ENCODE measurements at regions not wholly inside any gene's neighbourhood (a gene's known extent, or its start where the extent isn't known, plus 50 kb on each side); places are given as distances from the start of the nearest gene placed in this dataset.
"Not testable (repeated sequence)": the region's sequence is repeated elsewhere in the genome, so short reads cannot be mapped to it uniquely, and the experiment has no call there.

DNA sequence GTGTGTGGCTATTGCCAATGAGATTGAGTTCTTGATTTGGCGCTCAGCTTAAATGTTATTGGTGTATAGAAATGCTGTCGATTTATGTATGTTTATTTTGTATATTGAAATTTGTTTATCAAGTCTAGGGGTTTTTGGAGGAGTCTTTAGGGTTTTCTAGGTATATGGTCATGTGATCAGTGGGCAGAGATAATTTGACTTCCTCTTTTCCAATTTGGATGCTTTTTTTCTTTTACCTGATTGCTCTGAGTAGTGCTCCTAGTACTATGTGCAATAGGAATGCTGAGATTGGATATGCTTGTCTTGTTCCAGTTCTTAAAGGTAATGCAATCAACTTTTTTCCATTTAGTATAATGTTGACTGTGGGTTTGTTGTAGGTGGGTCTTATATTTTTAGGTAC lies 99.8 kb upstream of the PMCH start:
- no peak for DNase-seq

DNA sequence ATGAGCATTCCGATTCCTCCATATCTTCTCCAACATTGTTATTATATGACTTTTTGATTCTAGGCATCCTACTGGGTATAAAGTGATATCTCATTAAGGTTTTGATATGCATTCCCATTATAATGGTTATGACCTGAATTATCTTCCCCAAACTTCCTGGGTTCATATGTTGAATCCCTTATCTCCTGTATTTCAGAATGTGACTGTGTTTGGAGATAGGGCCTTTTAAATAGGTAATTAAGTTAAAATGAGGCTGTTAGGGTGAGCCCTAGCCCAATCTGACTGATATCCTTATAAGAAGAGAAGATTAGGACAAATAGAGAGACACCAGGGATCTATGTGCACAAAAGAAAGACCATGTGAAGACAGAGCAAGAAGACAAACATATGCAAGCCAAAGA lies 96.9 kb upstream of the PMCH start:
- DNase-seq, result no peak

DNA sequence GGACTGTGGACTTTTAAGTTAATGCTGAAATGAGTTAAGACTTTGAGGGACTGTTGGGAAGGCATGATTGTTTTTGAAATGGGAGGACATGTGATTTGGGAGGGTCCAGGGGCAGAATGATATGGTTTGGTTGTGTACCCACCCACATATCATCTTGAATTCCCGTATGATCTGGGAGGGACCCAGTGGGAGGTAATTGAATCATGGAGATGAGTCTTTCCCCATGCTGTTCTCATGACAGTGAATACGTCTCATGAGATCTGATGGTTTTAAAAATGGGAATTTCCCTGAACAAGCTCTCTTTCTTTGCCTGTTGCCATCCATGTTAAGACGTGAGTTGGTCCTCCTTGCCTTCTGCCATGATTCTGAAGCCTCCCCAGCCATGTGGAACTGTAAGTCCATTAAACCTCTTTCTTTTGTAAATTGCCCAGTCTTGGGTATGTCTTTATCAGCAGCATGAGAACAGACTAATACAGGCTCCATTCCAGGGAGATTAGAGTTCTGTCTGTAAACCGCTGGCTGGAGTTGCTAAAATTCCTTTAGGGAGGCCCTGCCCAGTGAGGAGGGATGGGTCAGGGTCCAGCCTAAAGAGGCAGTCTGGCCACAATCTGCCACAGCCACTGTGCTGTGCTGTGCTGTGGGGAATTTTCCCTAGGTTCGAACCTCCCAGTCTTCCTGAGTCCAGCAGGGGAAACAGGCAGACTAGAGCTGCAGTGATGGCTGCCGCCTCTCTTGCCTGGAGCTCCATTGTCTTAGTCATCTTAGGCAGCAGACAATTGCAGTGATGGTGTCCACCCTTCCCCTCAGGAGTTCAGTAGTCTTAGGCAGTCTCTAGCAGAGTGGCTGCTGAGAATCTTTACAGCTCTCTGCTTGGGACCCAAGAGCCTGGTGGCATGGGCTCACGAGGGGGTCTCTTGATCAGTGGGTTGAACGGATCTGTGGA lies 94.1 kb upstream of the PMCH start:
- DNase-seq, result not testable (repeated sequence)

DNA sequence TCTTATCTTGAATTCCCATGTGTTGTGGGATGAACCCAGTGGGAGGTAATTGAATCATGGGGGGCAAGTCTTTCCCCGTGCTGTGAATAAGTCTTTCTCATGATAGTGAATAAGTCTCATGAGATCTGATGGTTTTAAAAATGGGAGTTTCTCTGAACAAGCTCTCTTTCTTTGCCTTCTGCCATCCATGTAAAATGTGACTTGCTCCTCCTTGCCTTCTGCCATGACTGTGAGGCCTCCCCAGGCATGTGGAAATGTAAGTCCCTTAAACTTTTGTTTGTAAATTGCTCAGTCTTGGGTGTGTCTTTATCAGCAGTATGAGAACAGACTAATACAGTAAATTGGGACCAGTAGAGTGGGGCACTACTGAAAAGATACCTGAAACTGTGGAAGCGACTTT lies 92.1 kb upstream of the PMCH start:
- not testable (repeated sequence) for DNase-seq

DNA sequence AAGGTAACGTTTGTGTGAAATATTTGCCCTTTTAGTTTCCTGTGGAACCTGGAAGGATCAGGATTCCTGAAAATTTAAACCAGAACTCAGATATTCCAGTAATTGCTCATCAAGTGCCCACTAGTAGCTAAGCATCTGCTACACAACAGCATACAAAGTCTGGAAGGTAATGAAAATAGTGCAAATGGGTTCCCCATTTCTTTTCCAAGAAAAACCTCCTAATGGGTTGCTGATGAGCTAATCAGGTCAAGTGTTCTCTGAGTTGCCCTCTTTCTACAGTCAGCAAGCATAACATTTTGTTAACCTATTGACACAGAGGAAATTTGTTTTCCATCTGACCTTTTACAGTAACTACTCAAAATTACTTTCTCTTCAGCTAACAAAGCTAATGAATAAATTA lies 83.6 kb upstream of the PMCH start:
- DNase-seq, result no peak

DNA sequence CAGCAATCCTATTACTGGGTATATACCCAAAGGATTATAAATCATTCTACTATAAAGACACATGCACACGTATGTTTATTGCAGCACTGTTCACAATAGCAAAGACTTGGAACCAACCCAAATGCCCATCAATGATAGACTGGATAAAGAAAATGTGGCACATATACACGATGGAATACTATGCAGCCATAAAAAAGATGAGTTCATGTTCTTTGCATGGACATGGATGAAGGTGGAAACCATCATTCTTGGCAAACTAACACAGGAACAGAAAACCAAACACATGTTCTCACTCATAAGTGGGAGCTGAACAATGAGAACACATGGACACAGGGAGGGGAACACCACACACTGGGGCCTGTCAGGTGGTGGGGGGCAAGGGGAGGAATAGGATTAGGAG lies 58.1 kb upstream of the PMCH start:
- not testable (repeated sequence) for DNase-seq

DNA sequence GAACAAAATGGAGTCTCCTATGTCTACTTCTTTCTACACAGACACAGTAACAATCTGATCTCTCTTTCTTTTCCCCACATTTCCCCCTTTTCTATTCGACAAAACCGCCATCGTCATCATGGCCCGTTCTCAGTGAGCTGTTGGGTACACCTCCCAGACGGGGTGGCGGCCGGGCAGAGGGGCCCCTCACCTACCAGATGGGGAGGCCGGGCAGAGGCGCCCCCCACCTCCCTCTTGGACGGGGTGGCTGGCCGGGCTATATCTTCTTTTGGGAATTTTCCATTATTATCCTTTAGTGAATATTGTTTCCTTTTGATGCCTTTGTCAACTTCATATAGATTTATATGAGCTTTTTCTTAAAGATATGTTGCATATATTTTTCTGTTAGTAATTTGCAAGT lies 53.4 kb upstream of the PMCH start:
- DNase-seq, result not testable (repeated sequence)

DNA sequence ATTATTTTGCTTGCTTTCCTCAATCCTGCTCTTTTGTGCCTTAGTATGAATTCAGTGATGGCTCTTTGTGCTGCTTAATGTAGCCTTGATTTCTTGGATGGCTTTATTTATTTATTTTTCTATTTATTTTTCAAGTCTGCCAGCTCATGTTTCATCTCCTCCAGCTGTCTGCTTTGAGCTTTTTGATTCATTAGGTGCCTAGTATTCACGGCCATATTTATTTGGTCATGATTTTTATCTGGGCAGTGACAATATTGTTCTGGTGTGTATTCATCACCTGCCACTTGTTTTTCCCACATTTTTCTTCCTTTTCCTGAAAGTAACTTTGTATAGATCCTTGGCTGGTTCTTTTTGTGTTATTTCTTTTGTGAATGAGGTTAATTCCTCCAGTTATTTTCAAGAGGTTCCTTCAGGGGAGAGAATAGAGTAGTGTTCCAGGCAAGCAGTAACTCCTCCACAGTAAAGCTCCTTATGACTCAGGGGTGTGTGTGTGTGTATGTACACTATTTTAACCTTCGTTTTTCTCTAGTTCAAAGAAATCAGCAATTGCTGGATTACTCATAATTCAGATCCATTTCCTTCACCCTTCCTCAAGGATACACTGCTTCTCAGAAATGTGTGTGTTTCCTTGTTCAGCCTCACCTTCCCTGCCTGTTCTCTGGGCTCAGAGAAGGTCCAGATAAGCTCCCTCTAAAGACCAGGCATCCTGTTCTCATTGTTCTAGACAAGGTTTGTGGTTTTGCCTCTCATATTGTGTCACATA lies 51.6 kb upstream of the PMCH start:
- DNase-seq, result peak; percentile 47

Measured in NCI-H1105 (cell line).